DOHH2 (cell line): ENCODE measurements at regions not wholly inside any gene's neighbourhood (a gene's known extent, or its start where the extent isn't known, plus 50 kb on each side); places are given as distances from the start of the nearest gene placed in this dataset.

Source experiments
- CTCF ChIP-seq: fragments of 200-600 bp; sonication (generic); IDR thresholded peaks from one replicate; pipeline ENCODE4 v1.5.1; 2014; ENCODE audit warnings: antibody characterized with exemption, mild to moderate bottlenecking, low read depth, low read length; ENCODE audit not compliant: poor library complexity, severe bottlenecking
- EZH2phosphoT487 ChIP-seq: fragments of 200-600 bp; sonication (generic); IDR thresholded peaks from 2 replicates; pipeline ENCODE4 v1.6.1; 2017; ENCODE audit warnings: borderline replicate concordance, mild to moderate bottlenecking, antibody characterized with exemption, low read length, moderate library complexity, mixed read lengths

- TF ChIP-seq EZH2phosphoT487 (no peak), CTCF (no peak)
These were observed 720.6 kb downstream of the RWDD3 start for GRCh38 chr1:95954585-95954984.
